GM19035 (cell line): ENCODE measurements at regions not wholly inside any gene's neighbourhood (a gene's known extent, or its start where the extent isn't known, plus 50 kb on each side); places are given as distances from the start of the nearest gene placed in this dataset.
"Not testable (repeated sequence)": the region's sequence is repeated elsewhere in the genome, so short reads cannot be mapped to it uniquely, and the experiment has no call there.

Experiments
- ATAC-seq: cut with Tn5 transposase; IDR thresholded peaks from one replicate; pipeline ENCODE4 v1.9.1; 2021; ENCODE audit not compliant: unreplicated experiment

GRCh38 chr12:25682421-25682820 lies 129.3 kb upstream of the LMNTD1 start:
- no peak for ATAC-seq

GRCh38 chr12:25684070-25684469 lies 131.0 kb upstream of the LMNTD1 start:
- ATAC-seq, result no peak

GRCh38 chr12:25686351-25686750 lies 133.3 kb upstream of the LMNTD1 start:
- no peak for ATAC-seq

- ATAC-seq, result no peak
Measured at GRCh38 chr12:25687226-25687625, 134.1 kb upstream of the LMNTD1 start.

GRCh38 chr12:25688851-25689250 lies 135.8 kb upstream of the LMNTD1 start:
- ATAC-seq, result not testable (repeated sequence)

GRCh38 chr12:25689996-25690501 lies 137.0 kb upstream of the LMNTD1 start:
- ATAC-seq, result no peak

GRCh38 chr12:25690996-25691864 lies 138.1 kb upstream of the LMNTD1 start:
- ATAC-seq, result no peak

- ATAC-seq, result no peak
Measured at GRCh38 chr12:25691865-25692114, 138.7 kb upstream of the LMNTD1 start.

GRCh38 chr12:25692115-25693035 lies 139.3 kb upstream of the LMNTD1 start:
- no peak for ATAC-seq

- no peak for ATAC-seq
Measured at GRCh38 chr12:25694072-25694471, 141.0 kb upstream of the LMNTD1 start.

- ATAC-seq, result no peak
Measured at GRCh38 chr12:25695574-25695973, 142.5 kb upstream of the LMNTD1 start.

- no peak for ATAC-seq
Measured at GRCh38 chr12:25698772-25699171, 145.7 kb upstream of the LMNTD1 start.

GRCh38 chr12:25699454-25699853 lies 146.4 kb upstream of the LMNTD1 start:
- no peak for ATAC-seq

GRCh38 chr12:25701290-25701689 lies 148.2 kb upstream of the LMNTD1 start:
- ATAC-seq, result no peak

GRCh38 chr12:25702553-25702952 lies 149.5 kb upstream of the LMNTD1 start:
- no peak for ATAC-seq

GRCh38 chr12:25705261-25705660 lies 152.2 kb upstream of the LMNTD1 start:
- ATAC-seq, result no peak

GRCh38 chr12:25706646-25707045 lies 153.6 kb upstream of the LMNTD1 start:
- not testable (repeated sequence) for ATAC-seq

- ATAC-seq, result no peak
Measured at GRCh38 chr12:25707056-25707455, 154.0 kb upstream of the LMNTD1 start.

GRCh38 chr12:25708661-25709060 lies 155.6 kb upstream of the LMNTD1 start:
- no peak for ATAC-seq

- ATAC-seq, result no peak
Measured at GRCh38 chr12:25710128-25710527, 157.0 kb upstream of the LMNTD1 start.

GRCh38 chr12:25710938-25711605 lies 158.0 kb upstream of the LMNTD1 start:
- not testable (repeated sequence) for ATAC-seq
